Psoas muscle (tissue), 7 donors: ENCODE measurements at regions not wholly inside any gene's neighbourhood (a gene's known extent, or its start where the extent isn't known, plus 50 kb on each side); places are given as distances from the start of the nearest gene placed in this dataset.

Experiments
- ATAC-seq, 4 donors: fragments of 200-7000 bp; cut with Tn5 transposase; one replicate each; pipeline ENCODE4 v1.9.1; 2020; ENCODE audit warnings: moderate library complexity in 3 of 4, mild to moderate bottlenecking in 2 of 4
- DNase-seq, 2 donors: peaks; one replicate each; pipeline ENCODE4 v3.0.0-alpha.2; 2020
- H3K27ac ChIP-seq: fragments of 200-600 bp; one replicate; pipeline ENCODE4 v1.8.0; 2022
- H3K27me3 ChIP-seq, 3 donors: fragments of 200-600 bp in 1 of 3; one replicate each; pipeline versions ENCODE4 v1.6.1 to v1.8.0; 2013 to 2022; ENCODE audit warnings: low read length in 2 of 3, mild to moderate bottlenecking in 2 of 3, moderate library complexity in 1 of 3; ENCODE audit not compliant: insufficient read depth in 3 of 3
- H3K36me3 ChIP-seq, 2 donors: fragments of 200-600 bp in 1 of 2; one replicate each; pipeline versions ENCODE4 v1.6.1 to v1.8.0; 2013 to 2022; ENCODE audit warnings: low read depth in 1 of 2, mild to moderate bottlenecking in 1 of 2, moderate library complexity in 1 of 2; ENCODE audit not compliant: insufficient read depth in 1 of 2
- H3K4me1 ChIP-seq: fragments of 200-600 bp; one replicate; pipeline ENCODE4 v1.8.0; 2022
- H3K4me3 ChIP-seq: fragments of 200-600 bp; one replicate; pipeline ENCODE4 v1.8.0; 2022; ENCODE audit warnings: mild to moderate bottlenecking
- H3K9me3 ChIP-seq: fragments of 200-600 bp; one replicate; pipeline ENCODE4 v1.8.0; 2022
- WGBS, 3 donors: extraction: QIAGEN DNeasy Blood & Tissue Kit; methylation state at CpG; one replicate each; pipeline versions ENCODE4 v1.1.6 to v1.1.7; 2013; 5-methylcytosine and 5-hydroxymethylcytosine counted together
- intact Hi-C, 2 donors: fragments of 100-400 bp; cut with DNase I; formaldehyde crosslinking; loops; one replicate each; pipeline versions ENCODE4 v1.11.0 to v1.14.2; 2022
- TF ChIP-seq, protein P1 (sequence below): fragments of 200-600 bp; IDR thresholded peaks from one replicate; pipeline ENCODE4 v1.8.0; 2022; ENCODE audit warnings: antibody characterized with exemption
- donor health status: healthy with polysubstance abuse.
- donor health status: DM: no; HTN: no; CAD: no; lungs with moderate emphysema.
- donor health status: Bipolar disorder and iron deficiency.
- donor health status: healthy.
- donor health status: DM: yes; HTN: yes; CAD: no.
- donor health status: DM: no; HTN: no; CAD: no.
- donor health status: DM: yes; HTN: yes; CAD: no.

DNA sequence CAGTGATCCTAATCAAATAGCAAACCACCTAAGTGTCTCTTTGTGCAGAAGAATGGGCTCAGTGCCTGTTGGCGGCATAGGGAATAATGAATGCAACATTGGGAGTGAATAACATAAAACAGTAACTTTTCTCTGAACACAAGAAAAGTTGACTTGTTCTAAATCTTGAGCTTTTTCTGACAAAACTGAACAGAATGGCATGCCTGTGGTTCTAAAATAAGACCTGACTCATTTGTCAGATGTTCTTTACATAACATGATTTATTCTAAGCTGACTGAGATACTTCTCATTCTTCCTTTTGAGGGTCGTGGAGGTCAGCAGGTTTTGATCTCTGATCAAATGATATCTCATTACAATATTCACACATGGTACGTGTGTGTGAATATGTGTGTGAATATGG, 165.4 kb upstream of the WDR1 start:
- ATAC-seq = no peak
- 33 to 58% (median 34%) methylated on average over 3 of the region's 3 CpGs for WGBS, 3 donors
- H3K4me1 ChIP-seq = no peaks in the 10 kb centered on the region
- no peaks in the 10 kb centered on the region for H3K9me3 ChIP-seq
- no peak overlapping the region for H3K27ac ChIP-seq
- no peak for DNase-seq
- peaks cover 0 to 6% (median 0%) of the 10 kb centered on the region in 3 donors for H3K27me3 ChIP-seq
- no peaks in the 10 kb centered on the region for H3K36me3 ChIP-seq
- H3K4me3 ChIP-seq = no peak overlapping the region
- TF ChIP-seq, protein P1, sequence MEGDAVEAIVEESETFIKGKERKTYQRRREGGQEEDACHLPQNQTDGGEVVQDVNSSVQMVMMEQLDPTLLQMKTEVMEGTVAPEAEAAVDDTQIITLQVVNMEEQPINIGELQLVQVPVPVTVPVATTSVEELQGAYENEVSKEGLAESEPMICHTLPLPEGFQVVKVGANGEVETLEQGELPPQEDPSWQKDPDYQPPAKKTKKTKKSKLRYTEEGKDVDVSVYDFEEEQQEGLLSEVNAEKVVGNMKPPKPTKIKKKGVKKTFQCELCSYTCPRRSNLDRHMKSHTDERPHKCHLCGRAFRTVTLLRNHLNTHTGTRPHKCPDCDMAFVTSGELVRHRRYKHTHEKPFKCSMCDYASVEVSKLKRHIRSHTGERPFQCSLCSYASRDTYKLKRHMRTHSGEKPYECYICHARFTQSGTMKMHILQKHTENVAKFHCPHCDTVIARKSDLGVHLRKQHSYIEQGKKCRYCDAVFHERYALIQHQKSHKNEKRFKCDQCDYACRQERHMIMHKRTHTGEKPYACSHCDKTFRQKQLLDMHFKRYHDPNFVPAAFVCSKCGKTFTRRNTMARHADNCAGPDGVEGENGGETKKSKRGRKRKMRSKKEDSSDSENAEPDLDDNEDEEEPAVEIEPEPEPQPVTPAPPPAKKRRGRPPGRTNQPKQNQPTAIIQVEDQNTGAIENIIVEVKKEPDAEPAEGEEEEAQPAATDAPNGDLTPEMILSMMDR = no peak
- intact Hi-C loops = no loop called here

DNA sequence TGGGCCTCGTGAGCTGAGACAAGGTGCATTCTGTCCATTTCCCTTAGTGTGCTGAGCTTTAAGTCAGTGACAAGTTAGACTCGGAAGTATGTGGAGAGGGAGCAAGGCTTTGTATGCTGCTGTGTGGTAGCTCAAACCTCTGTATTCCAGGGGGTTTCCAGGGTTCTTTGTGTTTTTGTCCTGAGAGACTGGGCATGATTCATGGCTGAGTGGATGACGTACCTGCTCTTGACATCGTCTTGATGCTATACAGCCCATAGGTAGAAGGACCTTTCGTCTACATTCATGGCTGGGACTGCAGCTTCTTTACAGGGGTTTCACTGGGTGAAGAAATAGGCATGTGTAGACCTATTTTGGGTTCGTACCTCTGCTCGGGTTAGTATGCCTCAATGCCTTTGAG, 162.7 kb upstream of the WDR1 start:
- Histone ChIP-seq H3K4me3 (no peak overlapping the region), H3K27ac (no peak overlapping the region), H3K27me3 (peaks cover 0 to 6% (median 0%) of the 10 kb centered on the region in 3 donors), H3K4me1 (no peaks in the 10 kb centered on the region), H3K9me3 (no peaks in the 10 kb centered on the region), H3K36me3 (no peaks in the 10 kb centered on the region)
- ATAC-seq (no peak), DNase-seq (no peak)
- intact Hi-C loops = no loop called here
- 84 to 91% (median 86%) methylated on average over 7 of the region's 7 CpGs for WGBS, 3 donors
- TF ChIP-seq, protein P1 = no peak

DNA sequence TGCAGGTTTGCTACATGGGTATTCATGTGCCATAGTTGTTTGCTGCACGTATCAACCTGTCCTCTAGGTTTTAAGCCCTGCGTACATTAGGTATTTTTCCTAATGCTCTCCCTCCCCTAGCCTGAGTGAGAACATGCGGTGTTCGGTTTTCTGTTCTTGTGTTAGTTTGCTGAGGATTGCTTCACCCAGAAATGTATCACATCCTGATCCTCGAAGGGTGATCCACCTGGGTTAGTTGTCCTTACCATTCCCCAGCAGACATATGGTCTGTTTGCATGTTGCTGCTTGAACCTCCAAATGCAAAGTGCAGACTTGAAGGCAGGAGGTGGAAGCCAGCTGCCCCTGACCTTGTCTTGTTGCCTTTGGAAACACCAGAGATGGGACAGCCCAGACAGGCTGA, 161.5 kb upstream of the WDR1 start:
- WGBS, 3 donors = 81 to 93% (median 85%) methylated on average over 5 of the region's 5 CpGs

DNA sequence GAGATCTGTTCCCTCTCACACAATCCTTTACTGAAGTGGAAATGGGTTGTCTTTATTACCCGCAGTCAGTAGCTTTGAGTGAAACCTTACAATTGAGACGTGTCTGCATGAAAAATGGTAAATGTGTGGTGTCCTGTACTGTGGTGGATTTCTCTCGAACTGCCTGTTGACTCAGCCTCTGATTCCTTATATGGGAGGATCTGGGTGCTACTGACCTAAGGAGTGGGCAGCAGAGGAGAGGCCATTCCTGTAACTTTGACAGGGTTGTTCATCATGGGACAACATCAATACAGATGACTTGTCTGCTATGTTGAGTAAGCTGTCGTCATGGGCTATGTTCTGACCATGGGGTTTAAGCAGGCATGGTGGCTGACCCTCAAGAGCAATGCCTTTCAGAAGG, 159.6 kb upstream of the WDR1 start:
- 74 to 82% (median 76%) methylated on average over 4 of the region's 4 CpGs for WGBS, 3 donors
- DNase-seq = no peak
- no peaks in the 10 kb centered on the region for H3K36me3 ChIP-seq
- peaks cover 0 to 6% (median 0%) of the 10 kb centered on the region in 3 donors for H3K27me3 ChIP-seq
- TF ChIP-seq, protein P1 = no peak
- no peak for ATAC-seq
- no peaks in the 10 kb centered on the region for H3K4me1 ChIP-seq
- H3K4me3 ChIP-seq = no peak overlapping the region
- H3K9me3 ChIP-seq = no peaks in the 10 kb centered on the region
- intact Hi-C loops = no loop called here
- H3K27ac ChIP-seq = no peak overlapping the region

More for the DNA sequence above, 161.5 kb upstream of the WDR1 start:
- H3K36me3 ChIP-seq = no peaks in the 10 kb centered on the region
- H3K9me3 ChIP-seq = no peaks in the 10 kb centered on the region
- ATAC-seq (no peak), DNase-seq (no peak)
- no peak overlapping the region for H3K4me3 ChIP-seq
- H3K4me1 ChIP-seq = no peaks in the 10 kb centered on the region
- no peak overlapping the region for H3K27ac ChIP-seq
- intact Hi-C loops = no loop called here
- H3K27me3 ChIP-seq = peaks cover 0 to 6% (median 0%) of the 10 kb centered on the region in 3 donors
- TF ChIP-seq, protein P1 = no peak

DNA sequence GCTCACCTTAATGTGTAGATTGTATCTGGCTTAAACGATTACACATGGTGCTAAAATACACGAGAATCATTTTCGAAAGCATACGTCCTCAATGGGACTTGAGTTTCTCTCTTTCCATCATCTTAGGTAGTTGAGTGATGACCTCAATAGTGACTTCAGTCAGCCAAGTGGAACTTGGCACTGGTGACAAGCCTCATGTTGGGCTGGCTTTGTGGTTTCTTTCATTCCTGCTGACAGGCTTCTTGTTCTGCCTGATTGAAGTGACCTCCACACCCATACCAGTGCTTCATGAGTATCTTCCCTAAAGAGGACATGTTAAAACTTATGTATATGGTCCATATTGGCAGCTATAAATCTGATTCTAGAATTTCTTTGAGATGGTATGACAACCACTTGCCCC, 159.1 kb upstream of the WDR1 start:
- intact Hi-C loops = no loop called here
- H3K27ac ChIP-seq = no peak overlapping the region
- TF ChIP-seq, protein P1 = no peak
- DNase-seq (no peak), ATAC-seq (no peak)
- H3K4me3 ChIP-seq = no peak overlapping the region
- peaks cover 0 to 6% (median 0%) of the 10 kb centered on the region in 3 donors for H3K27me3 ChIP-seq
- no peaks in the 10 kb centered on the region for H3K36me3 ChIP-seq
- no peaks in the 10 kb centered on the region for H3K4me1 ChIP-seq
- 85 to 94% (median 89%) methylated on average over 4 of the region's 4 CpGs for WGBS, 3 donors
- no peaks in the 10 kb centered on the region for H3K9me3 ChIP-seq
